MG63 (cell line): ENCODE measurements at regions not wholly inside any gene's neighbourhood (a gene's known extent, or its start where the extent isn't known, plus 50 kb on each side); places are given as distances from the start of the nearest gene placed in this dataset.

Experiments
- DNase-seq: peaks from one replicate; pipeline ENCODE4 v3.0.0-alpha.2; 2020
- H3K27me3 ChIP-seq: fragments of 250-450 bp; sonication (Bioruptor Pico); 2 replicates; pipeline ENCODE4 v1.5.1; 2020; ENCODE audit warnings: mild to moderate bottlenecking, moderate library complexity
- H3K36me3 ChIP-seq: fragments of 250-450 bp; sonication (Bioruptor Pico); 2 replicates; pipeline ENCODE4 v1.5.1; 2020; ENCODE audit warnings: mild to moderate bottlenecking, moderate library complexity
- H3K4me3 ChIP-seq: fragments of 250-450 bp; sonication (Bioruptor Pico); 2 replicates; pipeline ENCODE4 v1.5.1; 2020; ENCODE audit warnings: mild to moderate bottlenecking, moderate library complexity
- H3K9me3 ChIP-seq: fragments of 250-450 bp; sonication (Bioruptor Pico); 2 replicates; pipeline ENCODE4 v1.5.1; 2020; ENCODE audit warnings: mild to moderate bottlenecking, moderate library complexity

DNA sequence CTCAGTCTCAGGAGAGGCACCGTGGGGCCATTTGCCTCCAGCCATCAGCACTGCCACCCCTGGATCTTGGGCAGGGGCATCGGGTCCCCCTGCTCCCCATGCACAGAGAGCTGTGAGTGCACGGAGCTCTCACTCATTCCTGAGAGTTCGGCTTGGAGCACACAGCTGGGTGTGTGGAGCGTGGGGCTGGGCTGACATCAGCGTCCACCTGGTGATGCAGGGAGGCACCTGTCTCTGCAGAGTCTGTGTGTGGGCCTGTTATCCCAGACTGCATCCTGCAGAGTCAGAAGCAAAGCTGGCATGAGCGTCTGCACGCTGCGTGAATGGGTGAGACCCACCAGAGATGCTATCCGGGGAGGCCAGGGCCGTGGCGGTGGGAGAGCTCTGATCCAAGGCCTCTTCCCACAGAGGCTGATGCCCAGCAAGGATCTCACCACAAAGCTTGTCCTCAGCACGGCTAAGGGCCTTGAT lies 248.8 kb upstream of the AFDN start:
- Histone ChIP-seq H3K4me3 (no peak overlapping the region), H3K9me3 (peaks cover 2% of the 10 kb centered on the region; the same call in 1 of the 2 replicates), H3K36me3 (no peaks in the 10 kb centered on the region), H3K27me3 (no peaks in the 10 kb centered on the region)
- no peak for DNase-seq

DNA sequence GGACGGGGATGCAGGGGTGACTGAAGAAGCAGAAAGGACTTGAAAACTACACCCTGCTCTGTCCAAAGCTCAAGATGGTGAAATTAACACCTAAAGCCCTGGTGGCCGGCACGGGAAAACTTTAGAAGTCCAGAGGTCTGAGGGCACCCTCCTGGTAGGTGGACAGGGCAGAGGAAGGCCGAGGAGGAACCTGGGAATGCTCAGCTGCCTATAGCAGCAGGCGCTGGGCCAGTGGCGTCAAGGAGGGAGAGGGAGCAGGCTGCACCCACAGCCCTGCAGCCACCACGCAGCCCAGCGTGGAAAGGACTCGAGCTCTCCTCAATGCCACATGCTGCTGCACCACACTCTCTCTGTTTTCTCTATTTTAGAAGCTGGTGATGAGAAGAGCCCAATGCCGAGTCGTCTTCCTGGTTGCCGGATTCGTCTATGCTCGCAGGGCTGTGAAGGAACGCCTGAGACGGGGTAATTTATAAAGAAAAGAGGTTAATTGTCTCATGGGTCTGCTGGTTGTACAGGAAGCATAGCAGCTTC lies 248.3 kb upstream of the AFDN start:
- Histone ChIP-seq H3K4me3 (no peak overlapping the region), H3K36me3 (no peaks in the 10 kb centered on the region), H3K9me3 (peaks cover 5% of the 10 kb centered on the region; the same call in 1 of the 2 replicates), H3K27me3 (peaks cover under 1% of the 10 kb centered on the region; the same call in 1 of the 2 replicates)
- DNase-seq = no peak

DNA sequence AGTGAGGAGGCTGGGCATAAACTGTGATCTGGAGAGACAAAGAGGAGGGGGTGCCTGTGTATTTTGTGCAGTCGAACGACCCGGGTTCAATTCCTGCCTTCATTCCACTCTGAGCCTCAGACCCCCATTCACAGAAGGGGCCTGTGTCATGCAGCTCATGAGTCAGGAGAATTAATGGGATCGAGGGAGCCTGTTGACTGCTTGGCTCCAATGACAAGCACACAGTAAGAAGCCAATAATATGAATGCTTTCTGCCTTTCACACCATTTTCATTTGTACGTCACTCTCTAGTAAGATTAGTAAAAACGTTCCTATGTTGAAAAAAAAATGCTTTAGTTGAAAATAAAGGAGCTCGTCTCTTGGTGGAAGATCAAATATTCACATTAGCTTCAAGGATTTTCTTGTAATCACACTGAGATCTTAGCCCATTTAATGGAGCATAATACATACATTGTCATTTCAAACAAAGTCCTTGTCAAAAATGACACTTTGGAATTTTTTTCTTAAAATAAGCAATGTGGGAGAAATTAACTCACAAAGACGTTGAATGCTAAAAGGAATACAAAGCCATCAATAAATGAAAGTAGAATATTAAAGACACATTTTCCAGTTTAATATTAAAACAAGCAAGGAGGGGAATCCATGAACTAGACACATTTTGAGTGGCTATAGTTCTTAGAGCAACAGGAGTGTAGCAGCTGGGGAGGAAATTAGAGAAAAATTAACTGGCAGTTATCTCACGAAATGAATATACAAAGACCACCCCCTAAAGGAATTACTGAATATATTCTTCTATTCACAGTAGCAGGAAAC lies 246.7 kb upstream of the AFDN start:
- peaks cover 2% of the 10 kb centered on the region for H3K27me3 ChIP-seq
- DNase-seq = no peak
- H3K36me3 ChIP-seq = no peaks in the 10 kb centered on the region
- H3K4me3 ChIP-seq = no peak overlapping the region
- peaks cover 6% of the 10 kb centered on the region; the same call in 1 of the 2 replicates for H3K9me3 ChIP-seq

- no peak for DNase-seq
- H3K9me3 ChIP-seq = peaks cover 6% of the 10 kb centered on the region; the same call in 1 of the 2 replicates
- no peak overlapping the region for H3K4me3 ChIP-seq
- no peaks in the 10 kb centered on the region for H3K36me3 ChIP-seq
- H3K27me3 ChIP-seq = peaks cover 2% of the 10 kb centered on the region
Observed at GRCh38 chr6:167580619-167580911, 246.1 kb upstream of the AFDN start.

- DNase-seq = no peak
- Histone ChIP-seq H3K27me3 (peaks cover 2% of the 10 kb centered on the region), H3K36me3 (no peaks in the 10 kb centered on the region), H3K9me3 (peaks cover 6% of the 10 kb centered on the region; the same call in 1 of the 2 replicates), H3K4me3 (no peak overlapping the region)
Observed at GRCh38 chr6:167581637-167582036, 245.1 kb upstream of the AFDN start.

DNA sequence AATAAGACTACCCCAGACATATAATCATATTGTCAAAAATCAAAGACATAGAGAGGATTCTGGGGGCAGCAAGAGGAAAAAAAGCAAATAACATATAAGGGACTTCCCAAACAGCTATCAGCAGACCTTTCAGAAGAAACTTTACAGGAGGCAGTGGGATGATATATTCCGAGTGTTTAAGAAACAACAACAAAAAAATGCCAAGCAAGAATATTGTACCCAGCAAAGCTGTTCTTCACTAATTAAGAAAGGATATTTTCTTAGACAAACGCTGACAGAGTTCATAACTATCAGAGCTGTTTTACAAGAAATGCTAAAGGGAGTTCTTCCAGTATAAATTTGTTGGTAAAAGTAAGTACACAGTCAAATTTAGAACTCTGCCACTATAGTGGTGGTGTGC lies 243.3 kb upstream of the AFDN start:
- DNase-seq = no peak
- H3K36me3 ChIP-seq = no peaks in the 10 kb centered on the region
- no peak overlapping the region for H3K4me3 ChIP-seq
- peaks cover 6% of the 10 kb centered on the region; the same call in 1 of the 2 replicates for H3K9me3 ChIP-seq
- peaks cover 2% of the 10 kb centered on the region for H3K27me3 ChIP-seq

DNA sequence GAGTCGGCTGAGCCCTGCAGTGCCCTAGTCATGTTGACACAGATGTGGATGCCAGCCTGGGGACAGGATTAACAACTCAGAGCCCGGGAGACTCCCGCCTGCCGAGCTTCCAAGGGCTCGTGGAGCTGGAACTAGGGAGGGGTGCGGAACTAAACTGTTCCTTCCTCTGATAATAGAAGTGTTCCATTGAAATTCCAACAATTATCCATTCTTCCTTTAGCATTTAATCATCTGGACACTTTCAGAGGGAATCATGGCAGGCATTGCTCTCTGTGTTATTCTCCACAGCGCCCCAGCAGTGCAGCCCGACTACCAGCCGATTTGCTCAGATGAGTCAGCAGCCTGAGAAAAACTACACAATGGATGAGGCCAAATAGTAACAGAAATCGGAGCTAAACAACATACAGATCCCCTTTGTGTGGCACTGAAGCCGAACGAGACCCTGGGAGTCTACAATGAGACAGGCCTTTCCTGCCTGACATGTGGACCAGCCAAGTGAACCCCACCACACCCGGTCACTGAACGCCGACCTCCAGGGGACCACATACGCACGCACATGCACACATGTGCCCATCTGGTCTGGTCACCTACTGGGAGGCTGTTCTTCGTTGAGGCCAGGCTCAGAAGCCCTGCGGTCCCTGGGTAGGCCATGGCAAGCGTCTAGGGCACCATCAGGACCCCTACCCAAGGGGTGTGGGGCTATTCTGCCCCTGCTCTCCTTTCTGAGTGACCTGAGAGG lies 238.4 kb upstream of the AFDN start:
- H3K36me3 ChIP-seq = no peaks in the 10 kb centered on the region
- no peak for DNase-seq
- H3K27me3 ChIP-seq = peaks cover 2% of the 10 kb centered on the region
- H3K9me3 ChIP-seq = 0 out of 2 replicates have a peak, but pooled peaks cover 3% of the 10 kb centered on the region
- no peak overlapping the region for H3K4me3 ChIP-seq

- Histone ChIP-seq H3K9me3 (no peaks in the 10 kb centered on the region), H3K4me3 (no peak overlapping the region), H3K27me3 (no peaks in the 10 kb centered on the region; the same call in 1 of the 2 replicates), H3K36me3 (no peaks in the 10 kb centered on the region)
- DNase-seq = no peak
Observed at GRCh38 chr6:167588920-167589614, 237.6 kb upstream of the AFDN start.

GRCh38 chr6:167589615-167589940 lies 237.1 kb upstream of the AFDN start:
- no peaks in the 10 kb centered on the region for H3K36me3 ChIP-seq
- H3K27me3 ChIP-seq = no peaks in the 10 kb centered on the region
- no peak overlapping the region for H3K4me3 ChIP-seq
- no peak for DNase-seq
- no peaks in the 10 kb centered on the region for H3K9me3 ChIP-seq

- no peak for DNase-seq
- no peak overlapping the region for H3K4me3 ChIP-seq
- no peaks in the 10 kb centered on the region for H3K36me3 ChIP-seq
- H3K9me3 ChIP-seq = no peaks in the 10 kb centered on the region
- H3K27me3 ChIP-seq = no peaks in the 10 kb centered on the region
Observed at GRCh38 chr6:167590193-167590592, 236.5 kb upstream of the AFDN start.
